Bronchial epithelial cell (primary cell): ENCODE measurements at regions not wholly inside any gene's neighbourhood (a gene's known extent, or its start where the extent isn't known, plus 50 kb on each side); places are given as distances from the start of the nearest gene placed in this dataset.

Source experiments
- DNase-seq: peaks from one replicate; pipeline ENCODE4 v3.0.0-alpha.2; 2010; ENCODE audit warnings: low read depth
- FAIRE-seq: peaks from 2 replicates; lab custom pipeline; 2011; peaks lifted over from hg19 to GRCh38; lab: Jason Lieb, UNC
- H3K27me3 ChIP-seq: 2 replicates; pipeline ENCODE4 v1.5.1; 2011; ENCODE audit warnings: low read length; ENCODE audit not compliant: control insufficient read depth, insufficient read depth
- H3K36me3 ChIP-seq: 2 replicates; pipeline ENCODE4 v1.5.1; 2011; ENCODE audit warnings: low read length; ENCODE audit not compliant: control insufficient read depth, insufficient read depth
- H3K4me3 ChIP-seq: 2 replicates; pipeline ENCODE4 v1.5.1; 2011; ENCODE audit warnings: mild to moderate bottlenecking, low read depth, low read length, control low read depth
- TF ChIP-seq, protein P1 (sequence below): IDR thresholded peaks from 2 replicates; pipeline ENCODE4 v1.5.1; 2011; ENCODE audit warnings: mild to moderate bottlenecking, moderate library complexity, low read length, control low read depth, inconsistent platforms; ENCODE audit not compliant: insufficient read depth, severe bottlenecking

DNA sequence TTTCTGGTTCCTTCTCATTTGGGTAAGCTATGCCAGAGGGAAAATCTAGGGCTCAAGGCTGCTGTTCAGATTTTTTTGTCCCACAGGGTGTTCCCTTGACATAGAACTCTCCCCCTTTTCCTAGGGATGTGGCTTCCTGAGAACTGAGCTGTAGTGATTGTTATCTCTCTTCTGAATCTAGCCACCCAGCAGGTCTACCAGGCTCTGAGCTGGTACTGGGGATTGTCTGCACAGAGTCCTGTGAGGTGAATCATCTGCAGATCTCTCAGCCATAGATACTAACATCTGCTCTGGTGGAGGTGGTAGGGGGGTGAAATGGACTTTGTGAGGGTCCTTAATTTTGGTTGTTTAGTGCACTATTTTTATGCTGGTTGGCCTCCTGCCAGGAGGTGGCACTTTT lies 167.3 kb upstream of the PGR start:
- Histone ChIP-seq H3K27me3 (no peaks in the 10 kb centered on the region), H3K4me3 (no peak overlapping the region), H3K36me3 (no peaks in the 10 kb centered on the region)
- FAIRE-seq (no peak), DNase-seq (peak; percentile 12)
- TF ChIP-seq, protein P1, sequence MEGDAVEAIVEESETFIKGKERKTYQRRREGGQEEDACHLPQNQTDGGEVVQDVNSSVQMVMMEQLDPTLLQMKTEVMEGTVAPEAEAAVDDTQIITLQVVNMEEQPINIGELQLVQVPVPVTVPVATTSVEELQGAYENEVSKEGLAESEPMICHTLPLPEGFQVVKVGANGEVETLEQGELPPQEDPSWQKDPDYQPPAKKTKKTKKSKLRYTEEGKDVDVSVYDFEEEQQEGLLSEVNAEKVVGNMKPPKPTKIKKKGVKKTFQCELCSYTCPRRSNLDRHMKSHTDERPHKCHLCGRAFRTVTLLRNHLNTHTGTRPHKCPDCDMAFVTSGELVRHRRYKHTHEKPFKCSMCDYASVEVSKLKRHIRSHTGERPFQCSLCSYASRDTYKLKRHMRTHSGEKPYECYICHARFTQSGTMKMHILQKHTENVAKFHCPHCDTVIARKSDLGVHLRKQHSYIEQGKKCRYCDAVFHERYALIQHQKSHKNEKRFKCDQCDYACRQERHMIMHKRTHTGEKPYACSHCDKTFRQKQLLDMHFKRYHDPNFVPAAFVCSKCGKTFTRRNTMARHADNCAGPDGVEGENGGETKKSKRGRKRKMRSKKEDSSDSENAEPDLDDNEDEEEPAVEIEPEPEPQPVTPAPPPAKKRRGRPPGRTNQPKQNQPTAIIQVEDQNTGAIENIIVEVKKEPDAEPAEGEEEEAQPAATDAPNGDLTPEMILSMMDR: no peak

DNA sequence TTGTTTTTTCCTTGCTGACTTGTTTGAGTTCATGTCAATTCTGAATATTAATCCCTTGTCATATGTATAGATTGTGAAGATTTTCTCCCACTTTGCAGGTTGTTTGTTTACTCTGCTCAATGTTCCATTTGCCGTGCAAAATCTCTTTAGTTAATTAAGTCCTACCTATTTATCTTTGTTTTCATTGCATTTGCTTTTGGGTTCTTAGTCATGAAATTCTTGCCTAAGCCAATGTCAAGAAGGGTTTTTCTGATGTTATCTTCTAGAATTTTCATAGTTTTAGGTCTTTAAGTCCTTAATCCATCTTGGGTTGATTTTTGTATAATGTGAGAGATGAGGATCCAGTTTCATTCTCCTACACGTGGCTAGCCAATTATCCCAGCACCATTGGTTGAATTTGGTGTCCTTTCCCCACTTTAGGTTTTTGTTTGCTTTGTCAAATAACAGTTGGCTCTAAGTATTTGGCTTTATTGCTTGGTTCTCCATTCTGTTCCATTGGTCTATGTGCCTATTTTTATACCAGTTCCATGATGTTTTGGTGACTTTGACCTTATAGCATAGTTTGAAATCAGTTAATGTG lies 163.1 kb upstream of the PGR start:
- no peak for DNase-seq
- no peak for FAIRE-seq
- H3K27me3 ChIP-seq: no peaks in the 10 kb centered on the region
- no peaks in the 10 kb centered on the region for H3K36me3 ChIP-seq
- H3K4me3 ChIP-seq: no peak overlapping the region
- TF ChIP-seq, protein P1: no peak

DNA sequence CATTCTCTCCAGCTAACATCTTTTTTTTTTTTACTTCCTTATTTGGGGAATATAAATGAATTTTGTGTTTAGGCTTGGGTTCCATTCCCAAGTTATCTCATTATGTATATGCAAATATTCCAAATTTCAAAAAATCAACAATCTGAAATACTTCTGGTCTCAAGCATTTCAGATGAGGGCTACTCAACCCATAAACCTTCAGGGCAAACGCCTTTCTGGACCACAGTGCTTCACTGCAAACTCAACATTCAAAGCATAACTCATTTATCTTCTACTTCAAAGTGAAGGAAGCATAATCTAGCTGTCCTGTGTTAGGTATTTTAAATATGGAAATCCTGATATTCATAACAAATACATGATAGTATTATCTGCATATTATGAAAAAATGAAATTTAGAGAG lies 161.7 kb upstream of the PGR start:
- no peak overlapping the region for H3K4me3 ChIP-seq
- no peaks in the 10 kb centered on the region for H3K27me3 ChIP-seq
- H3K36me3 ChIP-seq: no peaks in the 10 kb centered on the region
- DNase-seq (no peak), FAIRE-seq (no peak)
- TF ChIP-seq, protein P1: no peak

DNA sequence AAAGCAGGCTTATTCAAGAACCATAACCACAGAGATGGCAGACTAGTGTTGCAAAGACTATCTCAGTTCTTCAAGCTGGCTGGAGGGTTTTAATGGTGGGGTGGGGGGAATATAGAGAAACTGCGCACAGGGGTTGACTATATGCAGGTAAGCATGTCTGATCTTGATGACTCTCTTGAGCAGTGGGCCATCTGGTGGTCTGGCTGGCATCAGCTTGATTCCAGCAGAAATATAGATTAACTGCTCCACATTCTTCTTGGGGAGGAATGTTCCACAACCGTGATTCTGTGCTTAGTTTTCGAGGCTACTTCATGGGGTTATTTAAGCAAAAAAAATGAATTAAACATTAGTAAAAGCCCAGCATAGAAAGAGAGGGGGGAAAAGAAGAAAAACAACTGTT lies 158.8 kb upstream of the PGR start:
- Histone ChIP-seq H3K27me3 (no peaks in the 10 kb centered on the region), H3K36me3 (no peaks in the 10 kb centered on the region), H3K4me3 (no peak overlapping the region)
- no peak for FAIRE-seq
- DNase-seq: no peak
- TF ChIP-seq, protein P1: no peak

DNA sequence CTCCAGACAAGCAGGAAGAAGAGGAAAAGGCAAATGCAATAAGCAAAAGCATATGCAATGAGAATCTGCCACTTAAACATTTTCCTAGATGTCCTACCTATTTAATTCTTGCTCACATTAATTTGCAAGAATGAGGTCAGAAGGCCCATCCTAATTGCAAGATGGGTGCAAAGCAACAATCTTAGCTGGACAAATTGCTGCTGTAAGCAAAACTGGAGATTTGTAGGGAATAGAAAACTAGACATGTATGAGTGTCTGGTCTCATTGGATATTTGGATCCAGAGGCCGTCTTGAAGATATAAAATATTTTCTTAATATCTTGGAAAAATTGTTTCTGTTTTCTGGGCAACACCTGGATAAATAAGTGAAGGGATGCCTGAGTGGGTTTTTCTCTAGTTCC lies 150.1 kb upstream of the PGR start:
- FAIRE-seq: no peak
- no peaks in the 10 kb centered on the region for H3K27me3 ChIP-seq
- H3K36me3 ChIP-seq: no peaks in the 10 kb centered on the region
- TF ChIP-seq, protein P1: no peak
- H3K4me3 ChIP-seq: no peak overlapping the region
- DNase-seq: no peak

DNA sequence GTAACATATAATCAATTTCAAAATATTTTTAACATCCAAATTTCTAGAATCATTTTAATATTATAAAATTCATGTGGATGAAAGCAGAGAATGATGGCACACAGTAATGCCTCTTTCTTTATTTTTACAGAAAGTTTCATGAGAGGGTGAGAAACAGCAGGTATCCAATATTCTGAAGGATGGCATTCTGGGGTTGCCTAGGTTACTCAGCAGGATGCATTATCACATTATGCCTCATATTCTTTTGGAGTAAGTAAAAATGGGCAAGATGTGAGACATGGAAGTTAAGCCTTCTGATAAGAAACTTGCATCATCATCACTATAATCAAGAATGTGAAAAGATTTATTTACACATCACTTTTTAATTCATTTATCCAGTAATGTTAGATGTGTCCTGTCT lies 148.7 kb upstream of the PGR start:
- Histone ChIP-seq H3K27me3 (no peaks in the 10 kb centered on the region), H3K36me3 (no peaks in the 10 kb centered on the region), H3K4me3 (no peak overlapping the region)
- DNase-seq (no peak), FAIRE-seq (no peak)
- TF ChIP-seq, protein P1: no peak
